ENCODE measurements at regions not wholly inside any gene's neighbourhood (a gene's known extent, or its start where the extent isn't known, plus 50 kb on each side); places are given as distances from the start of the nearest gene placed in this dataset.

GRCh38 chrX:69109706-69110105 lies 55.5 kb downstream of the PJA1 start:
- H3K27ac ChIP-seq (ENCODE audit: insufficient read depth, low read depth, low read length), result no peak overlapping the region
- H3K9ac ChIP-seq (replicated peaks; ENCODE audit: extremely low read depth, insufficient read depth, low read length), result no peak overlapping the region
- no peak overlapping the region for H2AFZ ChIP-seq (ENCODE audit: low read depth, low read length)
- no peak overlapping the region for H3K4me3 ChIP-seq (replicated peaks in 1 of 3; ENCODE audit: insufficient read depth in 1 of 3, low read depth in 1 of 3, low read length in 3 of 3)
- TF ChIP-seq CTCF (IDR thresholded peaks at IDR 0.05; ENCODE audit: extremely low read depth in 1 of 2, insufficient read depth in 1 of 2, low read depth in 1 of 2, low read length in 2 of 2) (no peak), MYC (IDR thresholded peaks at IDR 0.05; ENCODE audit: low read depth, low read length) (no peak), GATA2 (IDR thresholded peaks at IDR 0.05; ENCODE audit: insufficient read depth, insufficient read length, low read depth, low read length) (no peak), POLR2AphosphoS5 (IDR thresholded peaks at IDR 0.05; ENCODE audit: insufficient read depth, low read depth, low read length) (no peak), POLR2A (IDR thresholded peaks at IDR 0.05; ENCODE audit: low read depth, low read length) (no peak), JUN (IDR thresholded peaks at IDR 0.05; ENCODE audit: borderline replicate concordance, insufficient read depth, insufficient read length, low read depth) (no peak), EZH2 (IDR thresholded peaks at IDR 0.05; ENCODE audit: borderline replicate concordance, low read depth, low read length, severe bottlenecking) (no peak), FOS (IDR thresholded peaks at IDR 0.05; ENCODE audit: borderline replicate concordance, insufficient read depth, low read length) (no peak), MAX (IDR thresholded peaks at IDR 0.05; ENCODE audit: insufficient read depth, insufficient read length) (no peak)
- no peaks in the 10 kb centered on the region for H4K20me1 ChIP-seq (replicated peaks; ENCODE audit: control insufficient read depth, extremely low read depth, insufficient read depth, low read length)
- H3K79me2 ChIP-seq (ENCODE audit: control insufficient read depth, insufficient read depth, low read length), result no peaks in the 10 kb centered on the region
- no peaks in the 10 kb centered on the region for H3K4me1 ChIP-seq (ENCODE audit: control insufficient read depth, extremely low read depth, insufficient read depth, low read length)
- no peaks in the 10 kb centered on the region for H3K9me1 ChIP-seq (replicated peaks; ENCODE audit: control insufficient read depth, extremely low read depth, insufficient read depth, low read length)
- intact Hi-C loops (cut with micrococcal nuclease) (no loop called here), dilution Hi-C loops (cut with MboI; ENCODE audit: extremely low pct_ligation_motif_present, low sequenced_read_pairs) (no loop called here)
- H3K9me3 ChIP-seq (replicated peaks; ENCODE audit: control insufficient read depth, insufficient read depth, low read length), result no peaks in the 10 kb centered on the region
- FAIRE-seq, result no peak
- no peaks in the 10 kb centered on the region for H3K36me3 ChIP-seq (ENCODE audit: control insufficient read depth in 2 of 2, extremely low read depth in 1 of 2, insufficient read depth in 2 of 2, low read length in 2 of 2)
- ChIA-PET CTCF (no interaction called here), POLR2A (no interaction called here)
- BruUV-seq (replicated peaks), result no TSS peak
- no peaks in the 10 kb centered on the region for H3K27me3 ChIP-seq (ENCODE audit: control insufficient read depth in 2 of 2, insufficient read depth in 2 of 2, low read length in 2 of 2)
- H3K4me2 ChIP-seq (ENCODE audit: insufficient read depth, low read length), result no peak overlapping the region
- DNase-seq (ENCODE audit: low read depth, low spot score), result no peak

Data from endothelial cell of umbilical vein (primary cell).